CD4-positive, CD25-positive, alpha-beta regulatory T cell (primary cell): ENCODE measurements at regions not wholly inside any gene's neighbourhood (a gene's known extent, or its start where the extent isn't known, plus 50 kb on each side); places are given as distances from the start of the nearest gene placed in this dataset.

ENCODE experiments used
- ATAC-seq, 2 donors: fragments of 150-1000 bp; cut with Tn5 transposase; one replicate each; pipeline ENCODE4 v1.10.0; 2021; ENCODE audit warnings: low read depth in 2 of 2, moderate number of reproducible peaks in 2 of 2, moderate library complexity in 1 of 2
- DNase-seq, 3 donors: peaks; one replicate each; pipeline versions ENCODE4 v3.0.0 to v3.0.0-alpha.2; 2012 to 2022; ENCODE audit warnings: mixed read lengths in 1 of 3
- H3K27ac ChIP-seq: one replicate; pipeline ENCODE4 v1.7.0; 2013; ENCODE audit warnings: mild to moderate bottlenecking, low read length; ENCODE audit not compliant: insufficient read depth, poor library complexity, severe bottlenecking
- H3K27me3 ChIP-seq: one replicate; pipeline ENCODE4 v1.7.0; 2013; ENCODE audit warnings: low read length; ENCODE audit not compliant: control insufficient read depth, insufficient read depth
- H3K36me3 ChIP-seq: one replicate; pipeline ENCODE4 v1.7.0; 2013; ENCODE audit warnings: mild to moderate bottlenecking, low read length, moderate library complexity; ENCODE audit not compliant: control insufficient read depth, insufficient read depth
- H3K4me1 ChIP-seq: 2 replicates; pipeline ENCODE4 v1.7.0; 2013; ENCODE audit warnings: mild to moderate bottlenecking, low read length; ENCODE audit not compliant: insufficient read depth, control insufficient read depth, poor library complexity, severe bottlenecking
- H3K4me3 ChIP-seq: one replicate; pipeline ENCODE4 v1.7.0; 2013; ENCODE audit warnings: low read depth, mild to moderate bottlenecking, low read length, moderate library complexity
- H3K9me3 ChIP-seq, 2 experiments: 1 replicate in 1 of 2; 2 replicates in 1 of 2; pipeline ENCODE4 v1.7.0; 2013; ENCODE audit warnings: low read length in 2 of 2, mild to moderate bottlenecking in 1 of 2, moderate library complexity in 1 of 2; ENCODE audit not compliant: control insufficient read depth in 2 of 2
- H3K27ac Mint-ChIP-seq, 3 donors: one replicate each; pipeline ENCODE4 v1.8.0; 2020 to 2022; ENCODE audit warnings: mild to moderate bottlenecking in 3 of 3, mixed read lengths in 3 of 3, moderate library complexity in 2 of 3
- H3K27me3 Mint-ChIP-seq: one replicate; pipeline ENCODE4 v1.8.0; 2022; ENCODE audit warnings: mild to moderate bottlenecking, mixed read lengths
- H3K36me3 Mint-ChIP-seq: one replicate; pipeline ENCODE4 v1.8.0; 2020; ENCODE audit warnings: mixed read lengths
- H3K4me1 Mint-ChIP-seq, 4 donors: one replicate each; pipeline ENCODE4 v1.8.0; 2020 to 2022; ENCODE audit warnings: mixed read lengths in 4 of 4, mild to moderate bottlenecking in 1 of 4
- H3K4me3 Mint-ChIP-seq, 4 donors: one replicate each; pipeline ENCODE4 v1.8.0; 2020 to 2022; ENCODE audit warnings: mild to moderate bottlenecking in 4 of 4, mixed read lengths in 4 of 4, moderate library complexity in 3 of 4
- H3K9me3 Mint-ChIP-seq, 7 donors: one replicate each; pipeline ENCODE4 v1.8.0; 2020 to 2022; ENCODE audit warnings: mixed read lengths in 7 of 7, mild to moderate bottlenecking in 3 of 7, moderate library complexity in 2 of 7

- no peak overlapping the region for H3K4me3 ChIP-seq
- no peaks in the 10 kb centered on the region for H3K4me1 Mint-ChIP-seq
- H3K4me3 Mint-ChIP-seq: no peak overlapping the region
- peaks cover 0 to 4% (median 0%) of the 10 kb centered on the region in 7 donors for H3K9me3 Mint-ChIP-seq
- H3K27me3 ChIP-seq: no peaks in the 10 kb centered on the region
- H3K27ac Mint-ChIP-seq: no peak overlapping the region
- no peaks in the 10 kb centered on the region for H3K9me3 ChIP-seq
- peaks cover 4% of the 10 kb centered on the region for H3K27me3 Mint-ChIP-seq
- H3K36me3 ChIP-seq: no peaks in the 10 kb centered on the region
- ATAC-seq (no peak), DNase-seq (no peak)
- H3K27ac ChIP-seq: no peak overlapping the region
- no peaks in the 10 kb centered on the region for H3K36me3 Mint-ChIP-seq
- no peaks in the 10 kb centered on the region for H3K4me1 ChIP-seq
Observed at GRCh38 chr12:59393506-59393905, 202.3 kb upstream of the SLC16A7 start.

- no peaks in the 10 kb centered on the region for H3K27me3 ChIP-seq
- DNase-seq (no peak), ATAC-seq (no peak)
Observed at GRCh38 chr12:59389968-59390576, 205.8 kb upstream of the SLC16A7 start.

GRCh38 chr12:59388694-59389093 lies 207.1 kb upstream of the SLC16A7 start:
- H3K27me3 ChIP-seq: no peaks in the 10 kb centered on the region
- DNase-seq (peak in 1 of 3 donors; percentile 22), ATAC-seq (no peak)
- Mint-ChIP-seq H3K27ac (no peak overlapping the region), H3K9me3 (no peaks in the 10 kb centered on the region), H3K36me3 (no peaks in the 10 kb centered on the region), H3K27me3 (peaks cover 4% of the 10 kb centered on the region), H3K4me3 (no peak overlapping the region), H3K4me1 (no peaks in the 10 kb centered on the region)
- H3K36me3 ChIP-seq: no peaks in the 10 kb centered on the region
- H3K9me3 ChIP-seq: no peaks in the 10 kb centered on the region
- no peaks in the 10 kb centered on the region for H3K4me1 ChIP-seq
- H3K27ac ChIP-seq: no peak overlapping the region
- no peak overlapping the region for H3K4me3 ChIP-seq

More at GRCh38 chr12:59389968-59390576, 205.8 kb upstream of the SLC16A7 start:
- no peaks in the 10 kb centered on the region for H3K4me1 Mint-ChIP-seq
- Histone ChIP-seq H3K36me3 (no peaks in the 10 kb centered on the region), H3K27ac (no peak overlapping the region), H3K4me1 (no peaks in the 10 kb centered on the region), H3K4me3 (no peak overlapping the region), H3K9me3 (no peaks in the 10 kb centered on the region)
- no peaks in the 10 kb centered on the region for H3K36me3 Mint-ChIP-seq
- peaks cover 0 to 2% (median 0%) of the 10 kb centered on the region in 7 donors for H3K9me3 Mint-ChIP-seq
- H3K27ac Mint-ChIP-seq: no peak overlapping the region
- no peak overlapping the region for H3K4me3 Mint-ChIP-seq
- H3K27me3 Mint-ChIP-seq: peaks cover 4% of the 10 kb centered on the region

GRCh38 chr12:59388176-59388575 lies 207.7 kb upstream of the SLC16A7 start:
- Histone ChIP-seq H3K27ac (no peak overlapping the region), H3K9me3 (no peaks in the 10 kb centered on the region), H3K4me3 (no peak overlapping the region), H3K27me3 (no peaks in the 10 kb centered on the region), H3K36me3 (no peaks in the 10 kb centered on the region), H3K4me1 (no peaks in the 10 kb centered on the region)
- peaks cover 0 to 2% (median 0%) of the 10 kb centered on the region in 7 donors for H3K9me3 Mint-ChIP-seq
- DNase-seq (no peak), ATAC-seq (no peak)
- H3K27ac Mint-ChIP-seq: no peak overlapping the region
- H3K4me3 Mint-ChIP-seq: no peak overlapping the region
- peaks cover 0 to 4% (median 0%) of the 10 kb centered on the region in 4 donors for H3K4me1 Mint-ChIP-seq
- no peaks in the 10 kb centered on the region for H3K36me3 Mint-ChIP-seq
- H3K27me3 Mint-ChIP-seq: peaks cover 4% of the 10 kb centered on the region

GRCh38 chr12:59386236-59386635 lies 209.6 kb upstream of the SLC16A7 start:
- Histone ChIP-seq H3K4me1 (no peaks in the 10 kb centered on the region), H3K4me3 (no peak overlapping the region), H3K36me3 (no peaks in the 10 kb centered on the region), H3K27me3 (no peaks in the 10 kb centered on the region), H3K27ac (no peak overlapping the region), H3K9me3 (no peaks in the 10 kb centered on the region)
- H3K4me1 Mint-ChIP-seq: peaks cover 0 to 15% (median 6%) of the 10 kb centered on the region in 4 donors
- H3K4me3 Mint-ChIP-seq: no peak overlapping the region
- H3K27me3 Mint-ChIP-seq: no peaks in the 10 kb centered on the region
- ATAC-seq (no peak), DNase-seq (no peak)
- H3K9me3 Mint-ChIP-seq: peaks cover 0 to 2% (median 0%) of the 10 kb centered on the region in 7 donors
- no peak overlapping the region for H3K27ac Mint-ChIP-seq
- H3K36me3 Mint-ChIP-seq: no peaks in the 10 kb centered on the region

- no peaks in the 10 kb centered on the region for H3K27me3 Mint-ChIP-seq
Observed at GRCh38 chr12:59383079-59383822, 212.6 kb upstream of the SLC16A7 start.

GRCh38 chr12:59382282-59383078 lies 213.3 kb upstream of the SLC16A7 start:
- H3K27ac ChIP-seq: no peak overlapping the region
- H3K4me3 Mint-ChIP-seq: peak overlapping the region in 2 of 4 donors; percentile 0 to 12

More at GRCh38 chr12:59383079-59383822, 212.6 kb upstream of the SLC16A7 start:
- peak overlapping the region; percentile 56 for H3K4me3 ChIP-seq
- H3K4me1 Mint-ChIP-seq: peaks cover 0 to 16% (median 6%) of the 10 kb centered on the region in 4 donors
- H3K27me3 ChIP-seq: no peaks in the 10 kb centered on the region
- no peaks in the 10 kb centered on the region for H3K36me3 Mint-ChIP-seq
- no peaks in the 10 kb centered on the region for H3K9me3 ChIP-seq
- no peaks in the 10 kb centered on the region for H3K4me1 ChIP-seq
- no peak overlapping the region for H3K27ac Mint-ChIP-seq
- no peaks in the 10 kb centered on the region for H3K36me3 ChIP-seq
- ATAC-seq (no peak), DNase-seq (no peak)
- peak overlapping the region in 2 of 4 donors; percentile 0 to 12 for H3K4me3 Mint-ChIP-seq
- H3K9me3 Mint-ChIP-seq: peaks cover 0 to 2% (median 0%) of the 10 kb centered on the region in 7 donors
- no peak overlapping the region for H3K27ac ChIP-seq

More at GRCh38 chr12:59382282-59383078, 213.3 kb upstream of the SLC16A7 start:
- H3K4me1 ChIP-seq: no peaks in the 10 kb centered on the region
- Mint-ChIP-seq H3K4me1 (peaks cover 0 to 16% (median 6%) of the 10 kb centered on the region in 4 donors), H3K9me3 (peaks cover 0 to 2% (median 0%) of the 10 kb centered on the region in 7 donors), H3K36me3 (no peaks in the 10 kb centered on the region), H3K27ac (no peak overlapping the region), H3K27me3 (no peaks in the 10 kb centered on the region)
- no peaks in the 10 kb centered on the region for H3K36me3 ChIP-seq
- ATAC-seq (no peak), DNase-seq (peak in 1 of 3 donors; percentile 43)
- peak overlapping the region; percentile 56 for H3K4me3 ChIP-seq
- H3K9me3 ChIP-seq: no peaks in the 10 kb centered on the region
- H3K27me3 ChIP-seq: no peaks in the 10 kb centered on the region
